Retinal pigment epithelial cell (primary cell): ENCODE measurements at regions not wholly inside any gene's neighbourhood (a gene's known extent, or its start where the extent isn't known, plus 50 kb on each side); places are given as distances from the start of the nearest gene placed in this dataset.

ENCODE experiments used
- DNase-seq: peaks from one replicate; pipeline ENCODE4 v3.0.0-alpha.2; 2010; ENCODE audit warnings: low read depth
- H3K4me3 ChIP-seq: 2 replicates; pipeline ENCODE4 v1.5.1; 2011; ENCODE audit warnings: mild to moderate bottlenecking, low read length, control low read depth, moderate library complexity
- TF ChIP-seq, protein P1 (sequence below): conservative IDR thresholded peaks from 2 replicates; pipeline ENCODE4 v1.5.1; 2011; ENCODE audit warnings: low read depth, low read length, control low read depth, inconsistent platforms

DNA sequence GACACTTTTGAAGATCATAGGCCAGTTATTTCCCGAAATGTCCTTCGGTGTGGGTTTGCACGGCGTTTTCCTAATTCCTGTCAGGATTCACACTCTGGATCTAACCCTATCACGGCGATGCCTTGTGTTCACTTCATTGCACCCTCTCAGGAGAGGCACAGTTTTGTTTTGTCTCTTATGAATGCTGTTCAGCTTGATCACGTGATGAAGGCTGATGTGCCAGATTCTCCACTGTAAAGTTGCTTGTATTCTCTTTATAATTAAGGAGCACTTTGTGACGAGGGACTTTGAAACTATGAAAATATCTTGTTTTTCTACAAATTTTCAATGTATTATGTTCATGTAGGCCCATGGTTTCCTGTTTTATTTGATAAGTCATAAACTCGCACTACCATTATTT is 568.1 kb downstream of the ACTR3B start:
- no peak overlapping the region for H3K4me3 ChIP-seq

GRCh38 chr7:153331427-153331826 is 571.9 kb downstream of the ACTR3B start:
- no peak for DNase-seq
- TF ChIP-seq, protein P1, sequence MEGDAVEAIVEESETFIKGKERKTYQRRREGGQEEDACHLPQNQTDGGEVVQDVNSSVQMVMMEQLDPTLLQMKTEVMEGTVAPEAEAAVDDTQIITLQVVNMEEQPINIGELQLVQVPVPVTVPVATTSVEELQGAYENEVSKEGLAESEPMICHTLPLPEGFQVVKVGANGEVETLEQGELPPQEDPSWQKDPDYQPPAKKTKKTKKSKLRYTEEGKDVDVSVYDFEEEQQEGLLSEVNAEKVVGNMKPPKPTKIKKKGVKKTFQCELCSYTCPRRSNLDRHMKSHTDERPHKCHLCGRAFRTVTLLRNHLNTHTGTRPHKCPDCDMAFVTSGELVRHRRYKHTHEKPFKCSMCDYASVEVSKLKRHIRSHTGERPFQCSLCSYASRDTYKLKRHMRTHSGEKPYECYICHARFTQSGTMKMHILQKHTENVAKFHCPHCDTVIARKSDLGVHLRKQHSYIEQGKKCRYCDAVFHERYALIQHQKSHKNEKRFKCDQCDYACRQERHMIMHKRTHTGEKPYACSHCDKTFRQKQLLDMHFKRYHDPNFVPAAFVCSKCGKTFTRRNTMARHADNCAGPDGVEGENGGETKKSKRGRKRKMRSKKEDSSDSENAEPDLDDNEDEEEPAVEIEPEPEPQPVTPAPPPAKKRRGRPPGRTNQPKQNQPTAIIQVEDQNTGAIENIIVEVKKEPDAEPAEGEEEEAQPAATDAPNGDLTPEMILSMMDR = no peak
- no peak overlapping the region for H3K4me3 ChIP-seq

More for the DNA sequence above, 568.1 kb downstream of the ACTR3B start:
- DNase-seq = no peak
- TF ChIP-seq, protein P1 = no peak

DNA sequence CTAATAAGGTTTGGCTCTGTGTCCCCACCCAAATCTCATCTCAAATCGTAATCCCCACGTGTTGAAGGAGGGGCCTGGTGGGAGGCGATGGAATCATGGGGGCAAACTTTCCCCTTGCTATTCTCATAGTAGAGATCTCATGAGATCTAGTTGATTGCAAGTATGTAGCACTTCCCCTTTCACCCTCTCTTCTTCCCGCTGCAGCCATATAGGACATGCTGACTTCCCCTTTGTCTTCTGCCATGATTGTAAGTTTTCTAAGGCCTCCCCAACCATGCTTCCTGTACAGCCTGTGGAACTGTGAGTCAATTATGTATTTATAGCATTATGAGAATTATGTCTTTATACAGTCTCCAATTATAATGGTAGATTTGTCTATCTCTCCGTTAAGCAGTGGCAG is 594.5 kb downstream of the ACTR3B start:
- DNase-seq = no peak
- TF ChIP-seq, protein P1 = no peak
- H3K4me3 ChIP-seq = no peak overlapping the region

DNA sequence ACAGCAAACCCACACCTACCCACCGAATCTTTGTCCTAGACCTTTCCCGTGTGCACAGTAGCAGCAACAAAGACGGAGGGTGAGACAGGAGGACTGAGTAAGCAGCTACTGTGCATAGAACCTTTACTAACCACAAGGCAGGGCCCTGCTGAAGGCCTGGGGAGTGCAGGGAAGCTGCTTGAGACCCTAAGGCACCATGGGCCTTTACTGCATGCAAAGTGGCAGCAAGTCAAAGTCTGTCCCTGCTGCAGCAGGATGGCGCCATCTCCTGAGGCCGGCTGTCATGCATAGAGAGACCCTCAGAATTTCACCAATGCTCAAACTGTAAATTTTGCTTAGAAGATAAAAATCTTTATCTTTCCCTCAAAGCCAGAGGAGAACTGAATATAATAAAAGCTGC is 610.5 kb downstream of the ACTR3B start:
- no peak for DNase-seq
- TF ChIP-seq, protein P1 = no peak
- no peak overlapping the region for H3K4me3 ChIP-seq

DNA sequence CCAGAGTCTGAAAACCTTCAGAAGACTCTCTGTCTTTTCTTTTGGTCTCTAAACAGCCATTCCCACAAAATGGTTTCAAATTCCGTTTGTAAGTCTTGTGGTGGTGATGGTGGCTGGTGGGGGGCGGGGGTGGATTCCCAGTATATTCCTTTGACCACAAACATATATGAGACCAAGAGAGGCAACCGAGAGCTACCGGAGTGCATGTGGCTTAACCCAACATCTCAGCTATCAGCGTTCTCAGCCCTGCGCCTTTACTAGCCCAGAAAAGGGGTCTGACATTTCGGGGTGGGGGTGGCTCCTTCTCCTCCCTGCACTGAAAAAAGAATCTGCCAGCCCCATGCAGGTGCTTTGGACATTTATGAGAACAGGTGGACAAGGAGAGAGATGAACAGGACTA is 621.1 kb downstream of the ACTR3B start:
- DNase-seq = no peak
- TF ChIP-seq, protein P1 = no peak
- no peak overlapping the region for H3K4me3 ChIP-seq

- DNase-seq = no peak
- no peak overlapping the region for H3K4me3 ChIP-seq
- TF ChIP-seq, protein P1 = peak; percentile 10
Observed at GRCh38 chr7:153381275-153382040, 621.9 kb downstream of the ACTR3B start.

- TF ChIP-seq, protein P1 = no peak
- H3K4me3 ChIP-seq = no peak overlapping the region
- no peak for DNase-seq
Observed at GRCh38 chr7:153382641-153383101, 623.1 kb downstream of the ACTR3B start.
